ENCODE measurements at regions not wholly inside any gene's neighbourhood (a gene's known extent, or its start where the extent isn't known, plus 50 kb on each side); places are given as distances from the start of the nearest gene placed in this dataset.
"Not testable (repeated sequence)": the region's sequence is repeated elsewhere in the genome, so short reads cannot be mapped to it uniquely, and the experiment has no call there.

DNA sequence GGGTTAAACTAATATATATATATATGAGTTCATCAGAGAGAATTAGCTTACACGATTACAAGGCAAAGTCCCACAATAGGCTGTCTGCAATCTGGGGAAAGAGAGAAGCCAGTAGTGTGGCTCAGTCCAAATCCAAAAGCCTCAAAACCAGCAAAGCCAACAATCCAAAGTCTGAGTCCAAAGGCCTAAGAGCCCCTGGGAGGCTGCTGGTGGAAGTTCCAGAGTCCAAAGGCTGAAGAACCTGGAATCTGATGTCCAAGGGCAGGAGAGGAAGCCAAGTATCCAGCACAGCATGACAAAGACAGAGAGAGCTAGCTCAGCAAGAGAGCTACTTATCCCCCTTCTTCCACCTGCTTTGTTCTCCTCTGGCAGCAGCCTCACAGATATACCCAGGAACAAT, 274.7 kb upstream of the ID4 start:
- no peak for DNase-seq

DNA sequence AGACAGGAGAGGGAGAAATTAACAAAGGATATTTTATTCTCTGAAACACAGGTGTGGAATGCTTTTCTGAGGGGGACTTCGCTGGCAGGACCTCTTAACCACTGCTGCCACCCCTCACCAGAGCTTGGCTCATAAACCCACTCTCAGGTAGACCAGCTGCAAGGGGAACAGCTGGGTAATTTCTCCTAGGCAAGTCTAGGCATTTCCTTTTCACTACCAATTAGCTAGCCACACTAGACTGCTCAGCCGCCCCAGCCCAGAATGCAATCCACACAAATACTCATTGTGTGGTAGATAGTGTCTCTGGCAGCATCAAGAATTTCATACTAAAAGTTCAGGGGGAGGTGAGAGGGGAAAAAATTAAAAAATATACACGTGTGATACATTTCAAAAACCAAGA, 267.6 kb upstream of the ID4 start:
- no peak for DNase-seq

DNA sequence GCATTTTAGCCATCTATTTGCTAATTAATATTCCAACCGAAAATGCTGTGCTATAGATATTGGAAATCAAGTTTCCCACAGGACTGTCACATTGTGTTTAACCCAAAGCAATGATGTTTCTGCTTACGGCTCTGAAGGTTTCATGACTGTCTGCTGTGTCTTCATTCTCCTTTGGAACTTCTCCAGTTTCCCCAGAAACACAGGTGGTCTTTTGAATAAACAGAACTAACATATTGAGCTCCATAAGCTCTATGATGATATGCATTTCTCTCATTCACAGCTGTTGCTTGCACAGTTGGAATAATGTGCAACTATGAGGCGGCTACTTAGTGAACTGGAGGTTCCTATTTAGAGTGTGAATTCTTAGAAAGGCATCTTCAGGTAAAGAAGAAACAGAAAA, 266.0 kb upstream of the ID4 start:
- no peak for DNase-seq

DNA sequence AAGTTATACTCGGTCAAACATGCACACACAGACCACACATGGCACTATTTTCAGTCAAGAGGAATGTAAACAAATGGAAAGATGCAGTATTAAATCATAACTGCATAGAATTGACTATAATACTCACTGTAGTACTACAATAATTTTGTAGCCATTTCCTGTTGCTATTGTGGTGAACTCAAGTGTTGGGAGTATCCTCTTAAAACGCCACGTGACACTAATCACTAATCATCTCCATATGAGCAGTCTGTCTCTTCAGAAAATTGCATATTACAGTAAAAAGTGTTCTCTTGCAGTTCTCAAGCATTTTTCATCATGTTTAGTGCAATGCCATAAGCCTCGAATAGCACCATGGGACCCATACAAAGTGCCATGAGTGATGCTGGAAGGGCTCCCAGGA, 258.7 kb upstream of the ID4 start:
- DNase-seq: no peak

DNA sequence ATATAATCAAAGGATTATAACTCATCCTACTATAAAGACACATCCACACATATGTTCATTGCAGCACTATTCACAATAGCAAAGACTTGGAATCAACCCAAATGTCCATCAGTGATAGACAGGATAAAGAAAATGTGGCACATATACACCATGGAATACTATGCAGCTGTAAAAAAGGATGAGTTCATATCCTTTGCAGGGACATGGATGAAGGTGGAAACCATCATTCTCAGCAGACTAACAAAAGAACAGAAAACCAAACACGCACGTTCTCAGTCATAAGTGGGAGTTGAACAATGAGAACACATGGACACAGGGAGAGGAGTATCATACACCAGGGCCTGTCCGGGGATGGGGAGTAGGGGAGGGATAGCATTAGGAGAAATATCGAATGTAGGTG, 253.0 kb upstream of the ID4 start:
- not testable (repeated sequence) for DNase-seq

DNA sequence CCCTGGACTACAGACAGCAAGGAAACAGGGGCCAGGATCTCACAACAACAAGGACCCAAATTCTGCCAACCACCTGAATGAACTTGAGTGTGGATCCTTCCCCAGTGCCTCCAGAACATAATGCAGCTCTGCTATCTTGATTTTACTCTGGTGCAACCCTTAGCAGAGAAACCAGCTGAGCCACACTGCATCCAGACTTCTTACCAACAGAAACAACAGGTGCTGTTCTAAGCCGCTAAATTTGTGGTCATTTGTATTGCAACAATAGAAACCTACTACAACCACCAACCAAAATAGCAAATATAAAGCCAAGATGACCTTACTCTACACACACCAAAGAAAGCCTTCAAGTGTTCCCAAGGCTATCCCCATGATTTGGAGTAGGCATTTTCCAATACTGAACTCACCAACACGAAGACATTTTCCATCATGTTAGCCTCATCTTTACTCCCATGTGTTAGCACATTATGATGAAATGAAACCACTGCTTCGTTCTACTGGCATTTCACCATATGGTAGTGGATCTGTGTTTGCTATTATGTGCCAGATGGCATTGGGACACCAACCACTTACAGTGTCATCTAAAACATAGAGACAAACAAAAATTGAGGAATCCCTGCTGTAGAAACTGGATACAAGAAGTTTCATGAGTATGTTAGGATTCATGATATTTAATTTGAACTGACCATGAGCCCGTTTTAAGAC, 249.8 kb upstream of the ID4 start:
- no peak for DNase-seq

DNA sequence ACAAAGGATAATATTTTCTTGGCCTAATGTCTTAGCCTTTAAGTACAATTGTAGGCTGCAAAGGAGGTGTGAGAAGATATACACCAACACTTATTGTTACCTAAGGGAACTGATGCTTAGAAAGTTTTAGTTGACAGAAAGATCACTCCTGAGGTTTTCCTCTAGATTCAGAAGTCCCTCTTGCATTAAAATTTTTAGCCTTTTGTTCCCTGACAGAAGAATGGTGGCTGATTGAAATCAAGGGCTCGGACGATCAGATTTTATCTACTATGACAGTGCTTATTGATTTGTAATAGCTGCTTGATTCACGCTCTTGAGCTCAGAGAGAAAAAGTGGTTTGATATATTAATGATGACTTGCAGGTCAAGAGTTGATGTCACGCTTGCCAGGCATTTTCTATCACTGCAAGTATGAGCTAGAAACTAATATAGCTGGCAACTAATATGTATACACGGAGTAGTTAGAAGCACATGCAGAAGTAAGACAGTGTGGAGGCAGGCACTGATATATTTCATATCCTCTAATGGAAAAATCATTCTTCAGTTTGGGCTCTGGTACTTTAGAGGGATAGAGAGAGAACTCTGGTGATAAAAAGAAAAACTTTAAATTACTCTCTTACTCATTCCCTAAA, 246.6 kb upstream of the ID4 start:
- no peak for DNase-seq

DNA sequence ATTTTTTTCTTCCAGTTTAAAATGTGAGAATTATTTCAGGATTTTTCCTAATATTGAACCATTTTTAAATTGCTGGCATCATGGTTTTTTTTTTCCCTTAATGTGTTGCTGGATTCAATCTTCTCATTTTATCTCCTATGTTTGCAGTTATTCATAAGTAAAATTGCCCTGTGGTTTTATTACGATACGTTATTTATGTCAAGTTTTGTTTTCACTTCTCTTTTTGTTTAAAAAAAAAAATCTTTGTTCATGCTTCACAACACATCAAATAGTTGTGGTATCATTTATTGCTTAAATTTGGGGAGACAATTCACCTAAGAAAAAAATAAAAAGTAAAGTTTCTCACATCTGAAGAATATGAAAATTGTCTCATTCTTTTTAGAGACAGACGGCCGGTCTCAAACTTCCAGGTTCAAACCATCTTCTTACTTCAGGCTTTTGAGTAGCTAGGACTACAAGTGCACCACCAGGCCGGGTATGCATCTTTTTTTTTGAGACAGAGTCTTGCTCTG, 239.3 kb upstream of the ID4 start:
- DNase-seq: no peak

DNA sequence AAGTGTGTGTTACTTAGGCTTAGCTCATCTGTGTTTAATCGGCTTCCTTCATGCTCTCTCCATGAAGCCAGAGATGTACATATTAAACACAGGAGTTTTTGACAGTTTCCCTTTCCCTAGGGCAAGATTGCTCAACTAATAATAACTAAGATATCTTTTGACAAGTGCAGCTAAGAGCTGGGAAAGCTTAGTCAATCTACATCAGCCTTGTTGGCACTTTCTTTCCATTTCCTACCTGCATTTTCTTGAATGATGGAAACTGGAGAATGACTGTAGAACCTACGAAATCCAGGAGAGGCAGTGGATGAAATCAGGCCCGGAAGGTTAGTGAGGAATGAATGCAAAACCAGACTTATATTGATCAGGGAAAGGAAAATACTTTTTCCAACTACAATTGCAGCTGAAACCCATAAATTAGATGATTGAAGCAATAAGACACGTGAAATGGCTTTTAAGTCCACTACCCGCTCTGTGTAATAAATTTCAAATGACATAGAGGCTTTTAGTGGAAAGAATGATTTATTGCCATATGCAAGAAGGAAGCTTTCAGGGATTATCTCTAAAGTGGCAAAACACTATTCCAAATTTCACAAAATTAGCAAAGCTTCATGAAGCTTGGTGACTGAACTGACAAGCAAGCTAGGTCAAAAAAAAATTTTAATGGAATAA, 237.2 kb upstream of the ID4 start:
- no peak for DNase-seq

DNA sequence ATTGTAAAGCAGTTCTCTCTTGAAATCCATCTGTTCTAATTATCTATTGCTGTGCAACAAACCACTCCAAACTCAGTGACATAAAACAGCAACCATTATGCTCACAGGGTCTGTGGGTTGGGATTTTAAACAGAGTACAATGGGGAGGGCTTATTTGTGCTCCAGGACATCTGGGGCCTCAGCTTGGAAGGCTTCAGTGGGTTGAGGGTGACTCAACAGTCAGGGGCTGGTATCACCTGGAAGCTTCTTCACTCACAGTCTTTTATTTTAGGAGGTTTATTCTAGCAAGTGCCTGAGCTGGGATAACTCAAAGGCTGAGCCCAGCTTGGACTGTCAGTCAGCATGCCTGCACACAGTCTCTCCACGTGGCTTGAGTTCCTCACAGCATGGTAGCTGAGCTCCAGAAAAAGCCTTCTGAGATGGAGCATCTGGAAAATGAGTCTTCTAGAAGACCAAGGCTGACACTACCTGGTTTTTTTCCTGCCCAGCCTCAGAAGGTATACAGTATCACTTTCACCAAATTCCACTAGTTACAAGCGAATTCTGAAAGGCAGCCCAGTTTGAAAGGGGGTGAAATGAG, 234.6 kb upstream of the ID4 start:
- no peak for DNase-seq

DNA sequence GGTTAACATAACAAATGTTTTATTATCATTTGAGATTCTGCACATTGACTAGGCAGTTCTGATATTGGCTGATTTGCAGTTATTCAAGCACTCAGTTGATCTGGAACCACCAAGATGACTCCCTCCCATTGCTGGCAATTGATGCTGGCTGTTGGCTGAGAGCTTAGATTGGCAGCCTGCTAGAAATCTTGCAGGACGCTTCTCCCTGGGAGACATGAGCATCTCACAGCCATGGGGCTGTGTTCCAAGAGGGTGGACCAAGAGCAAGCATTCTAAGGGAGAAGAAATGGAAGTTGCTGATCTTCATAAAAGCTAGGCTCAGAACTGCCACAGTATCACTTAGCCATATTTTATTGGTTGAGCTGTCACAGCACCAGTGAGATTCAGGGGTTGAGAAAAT, 233.4 kb upstream of the ID4 start:
- DNase-seq: no peak

DNA sequence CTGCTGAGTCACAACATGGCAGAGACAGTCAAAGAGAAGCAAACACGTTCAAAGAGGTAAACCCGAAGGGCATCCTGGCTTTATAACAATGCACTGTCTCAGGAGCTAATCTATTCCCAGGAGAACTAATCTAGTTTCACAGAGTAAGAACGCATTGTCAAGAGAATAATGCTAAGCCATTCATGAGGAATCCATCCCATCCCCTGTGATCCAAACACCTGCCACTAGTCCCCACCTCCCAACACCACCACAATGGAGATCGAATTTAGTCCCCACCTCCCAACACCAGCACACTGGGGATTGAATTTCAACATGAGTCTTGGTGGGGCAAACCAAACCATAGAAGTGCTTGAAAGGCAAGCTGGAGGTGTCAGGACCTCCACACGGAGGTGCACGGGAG, 231.5 kb upstream of the ID4 start:
- DNase-seq: no peak

DNA sequence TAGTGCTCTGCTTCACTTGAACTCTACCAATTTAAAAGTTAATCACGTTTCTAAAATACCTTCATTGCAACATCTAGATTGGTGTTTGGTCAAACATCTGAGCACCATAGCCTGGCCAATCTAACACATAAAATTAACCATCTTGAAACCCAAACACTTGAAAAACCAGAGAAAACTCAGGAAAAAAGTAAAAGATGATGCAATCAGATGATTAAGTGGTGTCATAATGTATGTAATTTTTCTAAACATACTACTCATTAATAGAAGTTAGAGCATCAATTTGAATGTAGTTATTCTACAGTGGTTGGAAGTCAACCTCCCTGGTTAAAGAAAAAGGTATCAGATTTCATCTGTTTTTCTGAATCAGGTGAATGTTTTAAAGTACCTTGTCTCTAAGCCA, 228.6 kb upstream of the ID4 start:
- DNase-seq: no peak

DNA sequence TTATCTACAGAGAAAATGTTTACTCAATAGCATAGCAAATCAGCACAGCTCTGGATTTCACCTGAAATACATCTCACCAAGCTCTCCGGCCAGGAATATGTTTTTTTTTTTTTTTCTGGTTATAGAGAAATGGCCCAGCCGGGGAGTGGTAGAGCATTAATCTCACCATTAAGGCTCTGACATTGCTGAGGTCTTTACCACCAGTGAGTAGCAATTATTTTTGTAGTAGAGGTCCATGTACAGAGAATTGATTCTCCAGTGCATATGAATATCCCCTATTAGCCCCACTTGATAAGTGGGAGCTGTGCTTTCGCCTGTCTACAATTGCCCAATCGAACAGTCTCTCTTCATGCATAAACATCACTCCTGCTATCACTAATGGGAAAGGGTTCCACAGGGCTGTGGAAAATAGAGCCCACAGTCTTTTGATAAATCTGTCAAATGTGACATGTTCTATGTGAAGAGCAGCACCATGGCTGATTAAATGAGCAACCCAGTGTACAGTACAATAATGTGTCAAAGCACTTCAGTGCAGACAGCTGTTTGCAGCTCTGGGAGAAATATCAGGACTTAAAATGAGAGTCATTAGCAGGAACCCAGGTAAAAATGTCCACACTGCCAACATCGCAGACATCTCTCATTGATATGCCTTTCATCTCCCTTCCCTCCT, 227.1 kb upstream of the ID4 start:
- DNase-seq: no peak

DNA sequence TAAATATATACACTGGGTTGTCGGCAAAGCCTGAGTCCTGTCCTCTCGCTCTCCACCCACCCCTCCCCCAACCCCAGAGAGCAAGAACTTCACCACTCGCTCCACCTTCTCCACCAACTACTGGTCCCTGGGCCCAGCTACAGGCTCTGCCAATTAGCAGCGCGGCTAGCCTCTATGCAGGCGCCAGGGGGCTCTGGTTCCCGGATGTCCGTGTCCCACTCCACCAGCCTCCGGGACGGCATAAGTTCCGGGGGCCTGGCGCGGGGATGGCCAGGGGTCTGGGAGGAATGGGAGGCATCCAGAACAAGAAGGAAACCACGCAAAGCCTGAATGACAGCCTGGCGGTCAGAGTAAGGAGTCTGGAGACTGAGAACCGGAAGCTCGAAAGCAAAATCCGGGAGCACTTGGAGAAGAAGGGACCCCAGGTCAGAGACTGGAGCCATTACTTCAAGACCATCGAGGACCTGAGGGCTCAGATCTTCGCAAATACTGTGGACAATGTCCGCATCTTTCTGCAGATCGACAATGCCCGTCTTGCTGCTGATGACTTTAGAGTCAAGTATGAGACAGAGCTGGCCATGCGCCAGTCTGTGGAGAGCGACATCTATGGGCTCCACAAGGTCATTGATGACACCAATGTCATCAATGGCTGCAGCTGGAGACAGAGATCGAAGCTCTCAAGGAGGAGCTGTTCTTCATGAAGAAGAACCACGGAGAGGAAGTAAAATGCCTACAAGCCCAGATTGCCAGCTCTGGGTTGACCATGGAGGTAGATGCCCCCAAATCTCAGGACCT, 224.3 kb upstream of the ID4 start:
- not testable (repeated sequence) for DNase-seq

DNA sequence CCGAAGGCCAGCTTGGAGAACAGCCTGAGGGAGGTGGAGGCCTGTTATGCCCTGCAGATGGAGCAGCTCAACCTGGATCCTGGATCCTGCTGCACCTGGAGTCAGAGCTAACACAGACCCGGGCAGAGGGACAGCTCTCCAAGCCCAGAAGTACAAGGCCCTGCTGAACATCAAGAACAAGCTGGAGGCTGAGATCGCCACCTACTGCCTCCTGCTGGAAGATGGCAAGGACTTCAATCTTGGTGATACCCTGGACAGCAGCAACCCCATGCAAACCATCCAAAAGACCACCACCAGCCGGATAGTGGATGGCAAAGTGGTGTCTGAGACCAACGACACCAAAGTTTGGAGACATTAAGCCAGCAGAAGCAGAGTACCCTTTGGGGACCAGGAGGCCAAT, 223.5 kb upstream of the ID4 start:
- no peak for DNase-seq

DNA sequence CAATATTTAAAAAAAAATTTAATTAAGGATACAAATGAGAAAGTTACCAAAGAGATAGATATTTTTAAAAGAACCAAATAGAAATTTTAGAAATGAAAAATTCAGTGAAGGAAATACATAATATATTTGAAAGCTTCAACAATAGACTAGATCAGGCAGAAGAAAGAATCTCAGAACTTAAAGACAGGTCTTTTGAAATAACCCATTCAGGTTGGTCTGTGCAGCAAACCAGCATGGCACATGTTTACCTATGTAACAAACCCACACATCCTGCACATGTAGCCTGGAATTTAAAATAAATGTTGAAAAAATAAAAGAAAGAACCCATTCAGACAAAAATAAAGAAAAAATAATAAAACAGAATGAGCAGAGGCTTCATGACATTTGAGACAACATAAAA, 221.1 kb upstream of the ID4 start:
- no peak for DNase-seq

DNA sequence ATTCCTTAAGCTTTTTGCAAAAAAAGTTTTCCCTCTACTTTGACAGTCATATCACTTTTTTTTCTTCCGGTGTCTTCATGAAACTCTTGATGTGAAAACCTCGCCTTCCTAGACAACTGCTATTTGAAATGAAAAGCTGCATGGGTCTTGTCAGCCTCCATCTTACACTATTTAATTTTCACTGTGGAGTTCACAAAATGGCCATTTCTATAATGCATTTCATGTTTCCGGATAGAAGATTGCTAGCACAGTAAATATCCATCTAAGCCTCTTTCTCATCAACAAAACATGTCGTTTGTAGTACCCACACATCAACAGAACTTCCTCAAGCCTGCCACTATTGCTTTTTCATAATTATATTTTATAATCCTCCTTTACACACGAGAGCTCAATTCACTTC, 204.9 kb upstream of the ID4 start:
- DNase-seq: no peak

DNA sequence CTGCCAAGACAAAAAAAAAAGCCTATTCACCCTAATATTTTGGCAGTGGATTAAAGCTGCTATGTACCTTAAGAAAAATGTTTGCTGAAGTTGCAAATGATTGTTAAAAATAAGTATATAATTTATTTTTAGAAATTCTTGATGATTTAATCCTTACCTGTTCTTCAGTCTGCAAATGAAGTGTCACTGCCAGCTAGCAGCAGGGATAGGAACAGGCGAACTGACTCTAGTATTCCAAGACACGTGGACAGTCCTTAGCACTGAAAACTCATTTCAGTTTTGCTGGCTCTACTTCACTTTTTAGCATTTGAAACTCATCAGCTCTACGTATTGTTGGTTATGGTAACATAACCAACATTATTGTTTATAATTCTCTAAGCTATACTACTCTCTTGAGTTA, 204.4 kb upstream of the ID4 start:
- no peak for DNase-seq

DNA sequence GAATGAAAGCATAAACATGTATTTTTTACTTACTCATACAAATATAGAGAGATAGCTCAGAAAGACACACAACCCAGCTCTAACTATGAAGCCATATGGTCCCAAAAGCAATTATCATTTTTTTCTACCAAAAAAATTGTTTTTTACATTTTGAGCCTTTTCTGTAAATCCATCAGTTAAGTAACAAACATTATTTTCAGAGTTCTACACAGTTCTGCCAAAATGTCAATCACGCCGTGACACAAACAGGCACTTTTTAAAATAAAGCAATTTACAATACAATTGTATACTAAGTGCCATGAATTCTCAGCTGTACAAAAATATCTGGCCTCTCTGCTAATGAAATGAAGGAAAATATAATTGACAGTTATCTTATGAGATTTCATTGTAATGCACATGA, 201.4 kb upstream of the ID4 start:
- DNase-seq: no peak

DNA sequence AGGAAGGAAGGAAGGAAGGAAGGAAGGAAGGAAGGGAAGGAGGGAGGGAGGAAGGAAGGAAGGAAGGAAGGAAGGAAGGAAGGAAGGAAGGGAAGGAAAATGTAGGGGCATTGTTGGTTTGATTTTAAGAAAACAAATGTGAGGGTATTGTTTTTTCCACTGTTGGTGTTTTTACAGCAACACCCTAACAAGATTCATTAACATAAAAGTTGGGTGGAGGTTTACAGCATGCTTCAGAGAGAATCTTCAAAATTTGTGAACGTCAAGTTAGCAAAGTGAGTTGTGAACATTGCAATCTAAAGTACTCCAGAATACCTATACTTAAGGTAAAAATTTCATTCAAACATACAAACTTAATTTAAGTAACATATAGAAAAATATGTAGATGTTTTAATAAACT, 200.2 kb upstream of the ID4 start:
- DNase-seq: no peak

DNA sequence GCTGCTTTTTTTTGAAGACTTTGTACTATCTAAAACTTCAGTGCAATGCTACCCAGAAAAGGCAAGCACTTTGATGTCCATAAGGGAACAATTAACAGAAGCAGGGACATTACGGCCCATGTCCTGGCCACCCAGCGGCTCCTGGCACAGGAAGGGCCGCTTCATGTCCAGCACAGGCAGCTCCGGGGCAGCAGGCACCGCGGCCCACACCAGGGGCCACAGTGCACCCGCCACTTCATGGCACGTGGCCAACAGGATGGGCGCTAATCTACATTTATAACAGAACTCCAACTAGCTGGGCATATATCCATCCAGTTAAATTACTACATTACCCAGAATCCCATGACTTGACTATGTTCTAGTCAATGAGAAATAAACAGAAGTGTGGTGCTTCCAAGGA, 198.2 kb upstream of the ID4 start:
- no peak for DNase-seq

Measured in dermis blood vessel endothelial cell (primary cell).